NCI-H460 (cell line): ENCODE measurements at regions not wholly inside any gene's neighbourhood (a gene's known extent, or its start where the extent isn't known, plus 50 kb on each side); places are given as distances from the start of the nearest gene placed in this dataset.

ENCODE experiments used
- DNase-seq: peaks from one replicate; pipeline ENCODE4 v3.0.0-alpha.2; 2016; ENCODE audit warnings: low read depth; ENCODE audit errors: extremely low read depth

- DNase-seq, result no peak
Measured at GRCh38 chr15:35654332-35654731, 108.4 kb upstream of the DPH6 start.

GRCh38 chr15:35657679-35658311, 111.8 kb upstream of the DPH6 start:
- DNase-seq, result no peak

GRCh38 chr15:35663956-35664355, 118.0 kb upstream of the DPH6 start:
- DNase-seq, result no peak

- no peak for DNase-seq
Measured at GRCh38 chr15:35665896-35666536, 120.1 kb upstream of the DPH6 start.

GRCh38 chr15:35667908-35668307, 121.9 kb upstream of the DPH6 start:
- DNase-seq, result no peak

- no peak for DNase-seq
Measured at GRCh38 chr15:35669021-35669420, 123.1 kb upstream of the DPH6 start.

- DNase-seq, result no peak
Measured at GRCh38 chr15:35669432-35670045, 123.6 kb upstream of the DPH6 start.

- no peak for DNase-seq
Measured at GRCh38 chr15:35671197-35671596, 125.2 kb upstream of the DPH6 start.

- DNase-seq, result no peak
Measured at GRCh38 chr15:35671981-35672380, 126.0 kb upstream of the DPH6 start.

GRCh38 chr15:35673093-35673684, 127.2 kb upstream of the DPH6 start:
- no peak for DNase-seq

GRCh38 chr15:35674873-35675781, 129.2 kb upstream of the DPH6 start:
- DNase-seq, result no peak

GRCh38 chr15:35678774-35679173, 132.8 kb upstream of the DPH6 start:
- no peak for DNase-seq

GRCh38 chr15:35679186-35679585, 133.2 kb upstream of the DPH6 start:
- DNase-seq, result no peak

- DNase-seq, result no peak
Measured at GRCh38 chr15:35680951-35681350, 135.0 kb upstream of the DPH6 start.

GRCh38 chr15:35686347-35686746, 140.4 kb upstream of the DPH6 start:
- DNase-seq, result no peak

GRCh38 chr15:35689266-35689665, 143.3 kb upstream of the DPH6 start:
- no peak for DNase-seq

GRCh38 chr15:35690089-35690488, 144.1 kb upstream of the DPH6 start:
- DNase-seq, result no peak

GRCh38 chr15:35690698-35691116, 144.7 kb upstream of the DPH6 start:
- DNase-seq, result no peak

GRCh38 chr15:35691173-35691761, 145.3 kb upstream of the DPH6 start:
- DNase-seq, result no peak
